ENCODE measurements at regions not wholly inside any gene's neighbourhood (a gene's known extent, or its start where the extent isn't known, plus 50 kb on each side); places are given as distances from the start of the nearest gene placed in this dataset.

- ChIA-PET CTCF (no interaction called here), POLR2A (no interaction called here)
- intact Hi-C loops (cut with micrococcal nuclease; ENCODE audit: unreplicated experiment): no loop called here
- Mint-ChIP-seq H3K9me3 (ENCODE audit: unreplicated experiment) (no peaks in the 10 kb centered on the region), H3K27me3 (ENCODE audit: insufficient read depth, unreplicated experiment) (no peaks in the 10 kb centered on the region), H3K4me1 (ENCODE audit: low read depth, unreplicated experiment) (no peaks in the 10 kb centered on the region), H3K27ac (ENCODE audit: unreplicated experiment) (no peak overlapping the region), H3K4me3 (ENCODE audit: unreplicated experiment) (no peak overlapping the region), H3K36me3 (ENCODE audit: insufficient read depth, unreplicated experiment) (no peaks in the 10 kb centered on the region)
- no peak overlapping the region for H3K4me3 ChIP-seq (ENCODE audit: low read depth, low read length)
- H3K36me3 ChIP-seq (ENCODE audit: control insufficient read depth, insufficient read depth, low read length): no peaks in the 10 kb centered on the region
- H3K9me3 ChIP-seq: no peaks in the 10 kb centered on the region
- no peak for DNase-seq
- no TSS peak for BruUV-seq (replicated peaks)
- H3K4me1 ChIP-seq: no peaks in the 10 kb centered on the region
- TF ChIP-seq, protein P1, sequence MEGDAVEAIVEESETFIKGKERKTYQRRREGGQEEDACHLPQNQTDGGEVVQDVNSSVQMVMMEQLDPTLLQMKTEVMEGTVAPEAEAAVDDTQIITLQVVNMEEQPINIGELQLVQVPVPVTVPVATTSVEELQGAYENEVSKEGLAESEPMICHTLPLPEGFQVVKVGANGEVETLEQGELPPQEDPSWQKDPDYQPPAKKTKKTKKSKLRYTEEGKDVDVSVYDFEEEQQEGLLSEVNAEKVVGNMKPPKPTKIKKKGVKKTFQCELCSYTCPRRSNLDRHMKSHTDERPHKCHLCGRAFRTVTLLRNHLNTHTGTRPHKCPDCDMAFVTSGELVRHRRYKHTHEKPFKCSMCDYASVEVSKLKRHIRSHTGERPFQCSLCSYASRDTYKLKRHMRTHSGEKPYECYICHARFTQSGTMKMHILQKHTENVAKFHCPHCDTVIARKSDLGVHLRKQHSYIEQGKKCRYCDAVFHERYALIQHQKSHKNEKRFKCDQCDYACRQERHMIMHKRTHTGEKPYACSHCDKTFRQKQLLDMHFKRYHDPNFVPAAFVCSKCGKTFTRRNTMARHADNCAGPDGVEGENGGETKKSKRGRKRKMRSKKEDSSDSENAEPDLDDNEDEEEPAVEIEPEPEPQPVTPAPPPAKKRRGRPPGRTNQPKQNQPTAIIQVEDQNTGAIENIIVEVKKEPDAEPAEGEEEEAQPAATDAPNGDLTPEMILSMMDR (IDR thresholded peaks at IDR 0.05; ENCODE audit: insufficient read depth in 1 of 2, low read depth in 1 of 2, low read length in 1 of 2, severe bottlenecking in 1 of 2, unreplicated experiment in 1 of 2): no peak
- H3K27me3 ChIP-seq (replicated peaks; ENCODE audit: control insufficient read depth, insufficient read depth, low read length): no peaks in the 10 kb centered on the region
Measured at GRCh38 chr1:218995091-218995665, 178.5 kb upstream of the LYPLAL1 start.

- Mint-ChIP-seq H3K4me1 (ENCODE audit: low read depth, unreplicated experiment) (no peaks in the 10 kb centered on the region), H3K9me3 (ENCODE audit: unreplicated experiment) (no peaks in the 10 kb centered on the region), H3K36me3 (ENCODE audit: insufficient read depth, unreplicated experiment) (no peaks in the 10 kb centered on the region), H3K4me3 (ENCODE audit: unreplicated experiment) (no peak overlapping the region), H3K27ac (ENCODE audit: unreplicated experiment) (no peak overlapping the region), H3K27me3 (ENCODE audit: insufficient read depth, unreplicated experiment) (no peaks in the 10 kb centered on the region)
- BruUV-seq (replicated peaks): no TSS peak
- ChIA-PET POLR2A (no interaction called here), CTCF (no interaction called here)
- intact Hi-C loops (cut with micrococcal nuclease; ENCODE audit: unreplicated experiment): no loop called here
- no peaks in the 10 kb centered on the region for H3K9me3 ChIP-seq
- no peak overlapping the region for H3K4me3 ChIP-seq (ENCODE audit: low read depth, low read length)
- no peaks in the 10 kb centered on the region for H3K27me3 ChIP-seq (replicated peaks; ENCODE audit: control insufficient read depth, insufficient read depth, low read length)
- DNase-seq: no peak
- H3K36me3 ChIP-seq (ENCODE audit: control insufficient read depth, insufficient read depth, low read length): no peaks in the 10 kb centered on the region
- no peaks in the 10 kb centered on the region for H3K4me1 ChIP-seq
- TF ChIP-seq, protein P1 (IDR thresholded peaks at IDR 0.05; ENCODE audit: insufficient read depth in 1 of 2, low read depth in 1 of 2, low read length in 1 of 2, severe bottlenecking in 1 of 2, unreplicated experiment in 1 of 2): no peak
Measured at GRCh38 chr1:218996362-218996761, 177.3 kb upstream of the LYPLAL1 start.

- no peak overlapping the region for H3K4me3 Mint-ChIP-seq (ENCODE audit: unreplicated experiment)
- TF ChIP-seq, protein P1 (IDR thresholded peaks at IDR 0.05; ENCODE audit: insufficient read depth in 1 of 2, low read depth in 1 of 2, low read length in 1 of 2, severe bottlenecking in 1 of 2, unreplicated experiment in 1 of 2): no peak
- CTCF ChIA-PET: no interaction called here
- no peak overlapping the region for H3K27ac Mint-ChIP-seq (ENCODE audit: unreplicated experiment)
- POLR2A ChIA-PET: no interaction called here
- H3K9me3 Mint-ChIP-seq (ENCODE audit: unreplicated experiment): peaks cover 6% of the 10 kb centered on the region
- H3K27me3 Mint-ChIP-seq (ENCODE audit: insufficient read depth, unreplicated experiment): no peaks in the 10 kb centered on the region
- no peaks in the 10 kb centered on the region for H3K4me1 Mint-ChIP-seq (ENCODE audit: low read depth, unreplicated experiment)
- H3K4me1 ChIP-seq: no peaks in the 10 kb centered on the region
- H3K9me3 ChIP-seq: no peaks in the 10 kb centered on the region; the same call in 1 of the 2 replicates
- H3K36me3 Mint-ChIP-seq (ENCODE audit: insufficient read depth, unreplicated experiment): no peaks in the 10 kb centered on the region
- BruUV-seq (replicated peaks): no TSS peak
- no peaks in the 10 kb centered on the region for H3K27me3 ChIP-seq (replicated peaks; ENCODE audit: control insufficient read depth, insufficient read depth, low read length)
- intact Hi-C loops (cut with micrococcal nuclease; ENCODE audit: unreplicated experiment): no loop called here
- DNase-seq: no peak
- no peak overlapping the region for H3K4me3 ChIP-seq (ENCODE audit: low read depth, low read length)
- H3K36me3 ChIP-seq (ENCODE audit: control insufficient read depth, insufficient read depth, low read length): no peaks in the 10 kb centered on the region
Measured at GRCh38 chr1:219000005-219000404, 173.7 kb upstream of the LYPLAL1 start.
